GM12892 (cell line): ENCODE measurements at regions not wholly inside any gene's neighbourhood (a gene's known extent, or its start where the extent isn't known, plus 50 kb on each side); places are given as distances from the start of the nearest gene placed in this dataset.

Experiments
- POLR2A ChIP-seq: IDR thresholded peaks from 2 replicates; pipeline ENCODE4 v1.6.1; 2011; ENCODE audit warnings: low read depth, low read length, control low read depth
- POLR2AphosphoS5 ChIP-seq: IDR thresholded peaks from 2 replicates; pipeline ENCODE4 v1.6.1; 2011; ENCODE audit warnings: low read depth, low read length, control low read depth
- TAF1 ChIP-seq: IDR thresholded peaks from 2 replicates; pipeline ENCODE4 v1.6.1; 2011; ENCODE audit warnings: low read depth, mild to moderate bottlenecking, control low read depth, low read length, borderline replicate concordance

DNA sequence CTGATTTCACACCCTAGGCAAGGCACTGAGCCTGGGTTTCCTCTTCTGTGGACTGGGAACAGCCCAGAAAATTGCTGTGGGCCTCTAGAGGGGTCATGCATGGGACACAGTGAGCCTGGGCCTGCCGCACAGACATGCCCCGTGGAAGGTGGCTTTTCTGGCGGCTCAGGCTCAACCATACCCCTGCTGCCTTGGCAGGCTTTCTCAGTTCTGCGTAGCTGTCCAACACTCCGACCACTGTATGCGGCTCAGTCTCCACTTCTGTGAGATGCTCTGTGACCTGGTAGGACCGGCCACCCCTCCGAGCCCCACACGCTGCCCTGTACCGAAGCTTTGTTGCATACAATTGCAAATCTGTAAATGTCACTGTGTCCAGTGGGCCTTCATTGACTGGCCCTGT lies 126.3 kb downstream of the UQCRFS1 start:
- TF ChIP-seq POLR2AphosphoS5 (no peak), POLR2A (no peak), TAF1 (no peak)
